Peyer's patch (tissue), 4 donors: ENCODE measurements at regions not wholly inside any gene's neighbourhood (a gene's known extent, or its start where the extent isn't known, plus 50 kb on each side); places are given as distances from the start of the nearest gene placed in this dataset.

ENCODE experiments used
- DNase-seq, 3 donors: peaks; one replicate each; pipeline ENCODE4 v3.0.0-alpha.2; 2017 to 2019
- H3K27ac ChIP-seq, 4 donors: fragments of 200-600 bp; sonication (generic); one replicate each; pipeline ENCODE4 v1.5.1; 2016 to 2019
- H3K27me3 ChIP-seq, 2 donors: fragments of 200-600 bp; sonication (generic); one replicate each; pipeline ENCODE4 v1.5.1; 2019
- H3K36me3 ChIP-seq, 3 donors: fragments of 200-600 bp; sonication (generic); one replicate each; pipeline ENCODE4 v1.5.1; 2016 to 2019
- H3K4me1 ChIP-seq, 4 donors: fragments of 200-600 bp; sonication (generic); one replicate each; pipeline ENCODE4 v1.5.1; 2016 to 2019
- H3K4me3 ChIP-seq, 4 donors: fragments of 200-600 bp; sonication (generic); 1 replicate in 3 of 4; 2 replicates in 1 of 4; pipeline ENCODE4 v1.5.1; 2016 to 2019; ENCODE audit warnings: mild to moderate bottlenecking in 1 of 4
- H3K9me3 ChIP-seq, 4 donors: fragments of 200-600 bp; sonication (generic); one replicate each; pipeline ENCODE4 v1.5.1; 2016 to 2019; ENCODE audit warnings: mild to moderate bottlenecking in 1 of 4
- POLR2A ChIP-seq, 2 donors: fragments of 450-650 bp; IDR thresholded peaks; one replicate each; pipeline ENCODE4 v1.5.1; 2017; ENCODE audit warnings: antibody characterized with exemption in 2 of 2, mild to moderate bottlenecking in 2 of 2, moderate library complexity in 2 of 2
- TF ChIP-seq, protein P1 (sequence below), 6 experiments: fragments of 450-650 bp in 4 of 6; fragments of 200-600 bp in 2 of 6; sonication (generic) in 1 of 6; IDR thresholded peaks; one replicate each; pipeline ENCODE4 v1.5.1; 2017 to 2019; ENCODE audit warnings: antibody characterized with exemption in 6 of 6, mild to moderate bottlenecking in 3 of 6, moderate library complexity in 1 of 6

DNA sequence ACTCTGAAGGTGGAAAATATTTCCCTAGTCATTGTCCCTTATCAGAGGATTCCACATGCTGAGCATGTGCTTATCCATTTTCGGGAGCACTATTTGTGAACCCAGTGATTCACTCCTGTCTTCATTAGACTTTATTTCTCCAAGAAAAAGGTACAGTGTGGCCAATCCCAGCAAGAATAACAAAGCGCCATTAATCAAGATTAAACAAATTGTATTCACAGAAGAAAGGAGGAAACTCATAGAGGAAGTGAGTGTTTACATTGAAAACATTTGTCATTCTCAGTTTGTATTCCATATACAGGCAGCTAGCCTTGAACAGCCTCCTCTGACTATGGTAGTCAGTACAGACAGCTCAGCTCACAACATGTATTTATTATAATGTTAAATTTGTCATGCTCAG lies 1669.9 kb upstream of the SPRY2 start:
- TF ChIP-seq, protein P1, sequence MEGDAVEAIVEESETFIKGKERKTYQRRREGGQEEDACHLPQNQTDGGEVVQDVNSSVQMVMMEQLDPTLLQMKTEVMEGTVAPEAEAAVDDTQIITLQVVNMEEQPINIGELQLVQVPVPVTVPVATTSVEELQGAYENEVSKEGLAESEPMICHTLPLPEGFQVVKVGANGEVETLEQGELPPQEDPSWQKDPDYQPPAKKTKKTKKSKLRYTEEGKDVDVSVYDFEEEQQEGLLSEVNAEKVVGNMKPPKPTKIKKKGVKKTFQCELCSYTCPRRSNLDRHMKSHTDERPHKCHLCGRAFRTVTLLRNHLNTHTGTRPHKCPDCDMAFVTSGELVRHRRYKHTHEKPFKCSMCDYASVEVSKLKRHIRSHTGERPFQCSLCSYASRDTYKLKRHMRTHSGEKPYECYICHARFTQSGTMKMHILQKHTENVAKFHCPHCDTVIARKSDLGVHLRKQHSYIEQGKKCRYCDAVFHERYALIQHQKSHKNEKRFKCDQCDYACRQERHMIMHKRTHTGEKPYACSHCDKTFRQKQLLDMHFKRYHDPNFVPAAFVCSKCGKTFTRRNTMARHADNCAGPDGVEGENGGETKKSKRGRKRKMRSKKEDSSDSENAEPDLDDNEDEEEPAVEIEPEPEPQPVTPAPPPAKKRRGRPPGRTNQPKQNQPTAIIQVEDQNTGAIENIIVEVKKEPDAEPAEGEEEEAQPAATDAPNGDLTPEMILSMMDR (IDR thresholded peaks at IDR 0.05): no peak
- TF ChIP-seq POLR2A (IDR thresholded peaks at IDR 0.05): no peak
- no peaks in the 10 kb centered on the region for H3K36me3 ChIP-seq
- no peaks in the 10 kb centered on the region for H3K27me3 ChIP-seq
- H3K4me1 ChIP-seq: no peaks in the 10 kb centered on the region
- H3K9me3 ChIP-seq: no peaks in the 10 kb centered on the region
- no peak overlapping the region for H3K27ac ChIP-seq
- no peak for DNase-seq
- no peak overlapping the region for H3K4me3 ChIP-seq

DNA sequence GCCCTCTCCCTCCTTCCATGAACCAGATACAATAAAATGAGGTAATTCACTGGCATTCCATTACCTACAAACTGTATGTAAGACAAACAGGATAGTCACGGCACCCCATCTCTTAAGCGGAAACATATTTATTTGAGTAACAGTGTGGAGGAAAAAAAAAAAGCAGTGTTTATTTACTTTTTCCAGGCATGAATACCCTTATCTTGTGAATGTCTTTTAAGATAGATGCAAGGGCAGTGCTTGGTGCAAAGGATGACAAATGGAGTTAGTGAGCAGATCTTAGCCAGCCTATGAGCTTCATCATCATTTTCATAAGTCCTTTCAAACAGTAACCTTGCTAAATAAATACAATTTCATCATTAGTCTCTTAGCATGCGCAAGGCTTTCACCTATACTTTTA lies 1661.8 kb upstream of the SPRY2 start:
- no peaks in the 10 kb centered on the region for H3K36me3 ChIP-seq
- no peak overlapping the region for H3K4me3 ChIP-seq
- no peaks in the 10 kb centered on the region for H3K27me3 ChIP-seq
- H3K4me1 ChIP-seq: no peaks in the 10 kb centered on the region
- DNase-seq: no peak
- H3K9me3 ChIP-seq: no peaks in the 10 kb centered on the region
- no peak overlapping the region for H3K27ac ChIP-seq
- TF ChIP-seq POLR2A (IDR thresholded peaks at IDR 0.05): no peak
- TF ChIP-seq, protein P1 (IDR thresholded peaks at IDR 0.05): no peak

DNA sequence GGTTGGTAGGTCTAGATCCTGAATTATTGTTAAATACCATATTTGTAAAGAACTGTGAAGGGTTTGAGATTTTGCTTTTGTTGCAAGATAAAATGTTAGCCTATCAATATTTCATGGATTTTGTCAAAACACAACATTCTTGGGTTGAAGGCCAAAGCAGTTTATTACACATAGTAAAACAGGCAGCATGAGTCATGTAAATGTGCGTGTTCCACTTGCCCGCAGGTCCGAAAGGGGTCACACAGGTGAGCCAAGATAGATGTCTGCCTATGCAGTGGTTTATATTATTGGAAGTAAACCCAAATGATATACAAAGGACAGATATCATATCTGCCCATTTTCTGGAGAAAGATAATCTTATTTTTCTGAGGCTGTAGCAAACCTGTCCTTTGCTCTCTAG lies 1654.4 kb upstream of the SPRY2 start:
- H3K4me1 ChIP-seq: no peaks in the 10 kb centered on the region
- H3K27ac ChIP-seq: no peak overlapping the region
- TF ChIP-seq POLR2A (IDR thresholded peaks at IDR 0.05): no peak
- TF ChIP-seq, protein P1 (IDR thresholded peaks at IDR 0.05): no peak
- no peaks in the 10 kb centered on the region for H3K36me3 ChIP-seq
- no peak overlapping the region for H3K4me3 ChIP-seq
- no peak for DNase-seq
- H3K9me3 ChIP-seq: no peaks in the 10 kb centered on the region
- no peaks in the 10 kb centered on the region for H3K27me3 ChIP-seq

DNA sequence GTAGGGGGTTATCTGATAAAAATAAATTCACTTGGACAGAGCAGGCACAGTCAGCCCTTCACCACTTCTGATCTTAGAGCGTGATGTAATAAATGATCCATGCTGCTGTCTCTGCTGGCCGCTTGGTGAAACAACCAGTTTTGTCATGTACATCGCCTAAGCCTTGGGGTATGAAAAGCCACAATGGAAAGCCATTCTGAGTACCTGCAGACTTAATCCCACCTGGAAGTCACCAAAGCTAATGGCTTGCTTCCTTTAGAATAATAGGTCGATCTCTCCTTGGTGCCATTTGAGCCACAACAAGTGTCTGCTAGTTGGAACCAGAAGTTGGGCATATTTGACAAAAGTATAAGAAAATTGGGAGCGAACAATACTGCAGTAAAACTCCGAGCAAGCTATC lies 1649.7 kb upstream of the SPRY2 start:
- no peak for DNase-seq
- H3K9me3 ChIP-seq: no peaks in the 10 kb centered on the region
- no peaks in the 10 kb centered on the region for H3K27me3 ChIP-seq

DNA sequence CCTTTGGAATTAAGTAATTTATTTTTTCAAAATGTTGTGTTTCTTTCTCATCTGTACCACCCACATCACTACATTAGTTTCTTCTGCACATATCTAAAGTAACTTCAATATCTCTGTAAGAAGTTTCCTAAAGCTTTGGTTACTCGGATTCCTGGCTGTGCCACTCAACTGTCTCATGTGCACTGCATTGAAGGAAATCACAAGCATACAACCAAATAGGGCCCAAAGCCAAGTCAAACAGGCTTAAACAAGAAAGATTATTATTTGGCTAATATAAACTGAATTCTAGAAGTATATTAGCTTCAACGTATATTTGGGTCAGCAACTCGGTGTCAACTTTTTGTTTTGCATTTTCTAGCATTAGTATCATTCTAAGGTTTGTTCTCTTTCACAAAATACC lies 1647.6 kb upstream of the SPRY2 start:
- Histone ChIP-seq H3K36me3 (no peaks in the 10 kb centered on the region), H3K27ac (no peak overlapping the region), H3K4me3 (no peak overlapping the region), H3K27me3 (no peaks in the 10 kb centered on the region), H3K4me1 (no peaks in the 10 kb centered on the region), H3K9me3 (peaks cover 0 to 5% (median 0%) of the 10 kb centered on the region in 4 donors)
- DNase-seq: no peak
- no peak for TF ChIP-seq POLR2A (IDR thresholded peaks at IDR 0.05)
- TF ChIP-seq, protein P1 (IDR thresholded peaks at IDR 0.05): no peak

More for the DNA sequence above, 1649.7 kb upstream of the SPRY2 start:
- Histone ChIP-seq H3K4me3 (no peak overlapping the region), H3K27ac (no peak overlapping the region), H3K4me1 (no peaks in the 10 kb centered on the region), H3K36me3 (no peaks in the 10 kb centered on the region)
- TF ChIP-seq POLR2A (IDR thresholded peaks at IDR 0.05): no peak
- TF ChIP-seq, protein P1 (IDR thresholded peaks at IDR 0.05): no peak
